Fibroblast of lung (primary cell): ENCODE measurements at regions not wholly inside any gene's neighbourhood (a gene's known extent, or its start where the extent isn't known, plus 50 kb on each side); places are given as distances from the start of the nearest gene placed in this dataset.

Experiments
- DNase-seq, 2 donors: peaks; one replicate each; pipeline versions ENCODE4 v3.0.0 to v3.0.0-alpha.2; 2010; ENCODE audit warnings: low read depth in 2 of 2
- H2AFZ ChIP-seq: 2 replicates; pipeline ENCODE4 v1.5.1; 2012; ENCODE audit warnings: low read length, control low read depth, inconsistent platforms
- H3K27ac ChIP-seq: 2 replicates; pipeline ENCODE4 v1.5.1; 2011; ENCODE audit warnings: low read length, control low read depth; ENCODE audit not compliant: insufficient read depth
- H3K27me3 ChIP-seq: 2 replicates; pipeline ENCODE4 v1.5.1; 2011; ENCODE audit warnings: mild to moderate bottlenecking, low read length; ENCODE audit not compliant: control insufficient read depth, insufficient read depth
- H3K36me3 ChIP-seq: 2 replicates; pipeline ENCODE4 v1.5.1; 2011; ENCODE audit warnings: low read length; ENCODE audit not compliant: control insufficient read depth, insufficient read depth
- H3K4me1 ChIP-seq: 2 replicates; pipeline ENCODE4 v1.5.1; 2011; ENCODE audit warnings: low read length; ENCODE audit not compliant: control insufficient read depth, insufficient read depth; ENCODE audit errors: extremely low read depth
- H3K4me2 ChIP-seq: 2 replicates; pipeline ENCODE4 v1.5.1; 2011; ENCODE audit warnings: low read length, control low read depth; ENCODE audit not compliant: insufficient read depth; ENCODE audit errors: extremely low read depth
- H3K4me3 ChIP-seq, 4 experiments: fragments of 200-600 bp in 1 of 4; sonication (generic) in 1 of 4; replicated peaks in 1 of 4; 2 replicates each; pipeline ENCODE4 v1.5.1; 2011 to 2016; ENCODE audit warnings: low read length in 4 of 4, low read depth in 3 of 4, mild to moderate bottlenecking in 3 of 4, control low read depth in 2 of 4, inconsistent platforms in 1 of 4, mixed read lengths in 1 of 4; ENCODE audit not compliant: insufficient read depth in 1 of 4; ENCODE audit errors: control extremely low read depth in 1 of 4
- H3K79me2 ChIP-seq: 2 replicates; pipeline ENCODE4 v1.5.1; 2012; ENCODE audit warnings: mild to moderate bottlenecking, low read length, inconsistent platforms; ENCODE audit not compliant: control insufficient read depth, insufficient read depth
- H3K9ac ChIP-seq: 2 replicates; pipeline ENCODE4 v1.5.1; 2011; ENCODE audit warnings: mild to moderate bottlenecking, low read length, control low read depth; ENCODE audit not compliant: insufficient read depth
- H3K9me3 ChIP-seq: 2 replicates; pipeline ENCODE4 v1.5.1; 2012; ENCODE audit warnings: low read depth, low read length; ENCODE audit not compliant: control insufficient read depth, insufficient read depth
- H4K20me1 ChIP-seq: 2 replicates; pipeline ENCODE4 v1.5.1; 2011; ENCODE audit warnings: low read length; ENCODE audit not compliant: control insufficient read depth, insufficient read depth; ENCODE audit errors: extremely low read depth
- EZH2 ChIP-seq: IDR thresholded peaks from 2 replicates; pipeline ENCODE4 v1.5.1; 2012; ENCODE audit warnings: low read length, control low read depth, mild to moderate bottlenecking; ENCODE audit errors: missing control alignments
- TF ChIP-seq, protein P1 (sequence below), 2 donors: IDR thresholded peaks in 1 of 2; conservative IDR thresholded peaks in 1 of 2; 1 replicate in 1 of 2; 2 replicates in 1 of 2; pipeline ENCODE4 v1.5.1; 2011 to 2012; ENCODE audit warnings: low read length in 2 of 2, control low read depth in 1 of 2, inconsistent platforms in 1 of 2, low read depth in 1 of 2, mild to moderate bottlenecking in 1 of 2

DNA sequence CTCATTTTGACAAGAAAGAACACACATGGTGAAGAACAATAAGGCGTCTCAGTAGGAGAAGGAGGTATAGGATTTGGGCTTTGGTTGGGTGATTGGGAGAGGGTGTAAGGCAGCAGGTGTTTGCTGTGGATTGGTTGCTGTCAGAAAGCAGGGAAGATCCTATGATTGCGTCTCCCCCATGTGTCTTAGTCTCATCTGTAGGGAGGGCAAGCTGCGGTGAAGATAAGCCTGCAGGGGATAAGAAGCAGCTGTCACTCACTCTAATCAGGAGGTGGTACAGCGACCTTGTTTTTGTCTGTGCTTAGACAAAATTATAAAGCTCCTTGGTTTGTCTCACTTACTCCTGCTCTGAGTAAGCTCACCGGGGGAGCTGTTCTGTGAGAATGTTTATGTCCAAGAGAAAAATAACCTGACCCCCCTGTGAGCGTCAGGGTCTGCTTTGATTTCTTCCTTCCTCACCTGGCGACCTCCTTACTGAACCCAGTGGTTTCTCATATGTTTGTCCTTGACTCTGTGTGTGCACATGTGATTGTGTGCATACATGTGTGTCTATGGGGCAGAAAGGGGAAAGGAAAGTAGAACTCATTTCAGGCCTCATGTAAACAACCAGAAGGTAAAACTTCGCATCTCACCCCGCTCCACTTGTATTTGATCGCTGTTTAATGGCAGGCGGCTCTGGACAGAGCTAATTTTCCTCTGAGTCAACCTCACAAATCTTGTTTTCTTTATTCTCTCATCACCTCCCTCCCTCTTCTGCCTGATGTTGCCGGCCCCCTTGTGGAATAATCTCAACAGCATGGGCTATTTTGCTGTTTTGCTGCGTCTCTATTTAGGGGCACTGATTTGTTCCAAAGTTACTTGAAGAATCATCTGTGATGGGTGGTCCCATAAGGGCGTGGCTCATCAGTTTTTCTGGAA lies 105.6 kb downstream of the TENT4A start:
- Histone ChIP-seq H2AFZ (no peak overlapping the region), H3K27ac (no peak overlapping the region), H3K4me2 (no peak overlapping the region), H3K79me2 (no peaks in the 10 kb centered on the region), H3K9me3 (no peaks in the 10 kb centered on the region), H4K20me1 (no peaks in the 10 kb centered on the region), H3K36me3 (no peaks in the 10 kb centered on the region), H3K4me3 (no peak overlapping the region), H3K27me3 (no peaks in the 10 kb centered on the region), H3K9ac (no peak overlapping the region), H3K4me1 (no peaks in the 10 kb centered on the region)
- no peak for DNase-seq
- TF ChIP-seq EZH2 = no peak
- TF ChIP-seq, protein P1, sequence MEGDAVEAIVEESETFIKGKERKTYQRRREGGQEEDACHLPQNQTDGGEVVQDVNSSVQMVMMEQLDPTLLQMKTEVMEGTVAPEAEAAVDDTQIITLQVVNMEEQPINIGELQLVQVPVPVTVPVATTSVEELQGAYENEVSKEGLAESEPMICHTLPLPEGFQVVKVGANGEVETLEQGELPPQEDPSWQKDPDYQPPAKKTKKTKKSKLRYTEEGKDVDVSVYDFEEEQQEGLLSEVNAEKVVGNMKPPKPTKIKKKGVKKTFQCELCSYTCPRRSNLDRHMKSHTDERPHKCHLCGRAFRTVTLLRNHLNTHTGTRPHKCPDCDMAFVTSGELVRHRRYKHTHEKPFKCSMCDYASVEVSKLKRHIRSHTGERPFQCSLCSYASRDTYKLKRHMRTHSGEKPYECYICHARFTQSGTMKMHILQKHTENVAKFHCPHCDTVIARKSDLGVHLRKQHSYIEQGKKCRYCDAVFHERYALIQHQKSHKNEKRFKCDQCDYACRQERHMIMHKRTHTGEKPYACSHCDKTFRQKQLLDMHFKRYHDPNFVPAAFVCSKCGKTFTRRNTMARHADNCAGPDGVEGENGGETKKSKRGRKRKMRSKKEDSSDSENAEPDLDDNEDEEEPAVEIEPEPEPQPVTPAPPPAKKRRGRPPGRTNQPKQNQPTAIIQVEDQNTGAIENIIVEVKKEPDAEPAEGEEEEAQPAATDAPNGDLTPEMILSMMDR (conservative IDR thresholded peaks at IDR 0.05 in 1 of 2, IDR thresholded peaks at IDR 0.05 in 1 of 2; ENCODE audit: low read depth in 1 of 2, low read length in 2 of 2) = no peak

DNA sequence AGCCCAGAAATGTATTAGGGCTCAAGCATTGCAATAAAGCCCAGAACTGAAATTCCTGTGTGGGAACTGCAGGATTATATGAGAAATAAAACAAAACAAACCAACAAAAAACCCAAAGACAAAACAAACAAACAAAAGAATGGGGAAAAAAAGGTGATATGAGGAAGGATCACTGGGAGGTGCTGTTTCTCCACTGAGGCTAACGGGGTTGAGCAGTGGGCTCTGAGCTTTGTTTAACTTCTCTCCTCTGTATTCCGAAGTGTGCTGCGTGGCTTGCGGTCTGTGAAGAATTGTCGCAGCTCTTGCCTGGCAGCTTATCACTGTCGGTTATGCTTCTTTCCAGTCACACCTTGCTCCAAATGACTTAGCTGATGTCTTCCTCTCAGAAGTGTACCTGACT lies 106.3 kb downstream of the TENT4A start:
- Histone ChIP-seq H3K27ac (no peak overlapping the region), H3K27me3 (no peaks in the 10 kb centered on the region), H3K36me3 (no peaks in the 10 kb centered on the region), H3K9ac (no peak overlapping the region), H3K4me3 (no peak overlapping the region), H3K4me1 (no peaks in the 10 kb centered on the region), H4K20me1 (no peaks in the 10 kb centered on the region), H3K9me3 (no peaks in the 10 kb centered on the region), H3K79me2 (no peaks in the 10 kb centered on the region), H2AFZ (no peak overlapping the region), H3K4me2 (no peak overlapping the region)
- TF ChIP-seq, protein P1 (conservative IDR thresholded peaks at IDR 0.05 in 1 of 2, IDR thresholded peaks at IDR 0.05 in 1 of 2; ENCODE audit: low read depth in 1 of 2, low read length in 2 of 2) = no peak
- DNase-seq = no peak

DNA sequence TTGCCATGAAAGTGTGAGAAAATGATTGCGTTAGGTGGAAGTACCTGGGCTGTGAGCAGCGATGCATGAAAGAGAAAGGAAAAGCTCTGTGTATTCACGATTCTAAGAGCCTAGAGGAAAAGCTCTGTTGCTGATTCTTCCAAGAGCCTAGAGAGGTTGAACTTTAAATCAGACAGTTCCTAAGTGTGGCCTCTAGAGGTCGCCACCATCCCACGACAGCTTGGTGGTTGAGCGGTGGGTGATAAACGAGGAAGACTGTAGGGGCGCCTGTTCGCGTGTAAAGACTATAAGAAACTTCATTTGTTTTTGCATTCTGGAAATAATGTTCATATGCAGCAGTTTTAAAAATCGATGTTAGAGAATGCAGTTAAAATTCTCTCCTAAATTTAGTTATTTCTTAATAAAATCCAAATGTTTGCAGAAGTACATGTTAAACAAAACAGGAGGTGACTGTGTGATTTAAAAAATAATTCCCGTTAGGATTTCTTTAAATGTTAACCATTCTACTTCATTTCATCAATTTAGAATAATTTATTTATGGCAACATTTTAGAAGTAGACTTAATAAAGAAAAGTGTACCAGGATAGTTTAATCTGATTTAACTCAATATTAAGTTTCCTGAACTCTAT lies 107.7 kb downstream of the TENT4A start:
- H3K9ac ChIP-seq = no peak overlapping the region
- no peak overlapping the region for H3K4me3 ChIP-seq
- no peak overlapping the region for H3K4me2 ChIP-seq
- H3K27ac ChIP-seq = no peak overlapping the region
- H3K27me3 ChIP-seq = no peaks in the 10 kb centered on the region
- H3K4me1 ChIP-seq = no peaks in the 10 kb centered on the region
- H3K9me3 ChIP-seq = no peaks in the 10 kb centered on the region
- TF ChIP-seq, protein P1 (conservative IDR thresholded peaks at IDR 0.05 in 1 of 2, IDR thresholded peaks at IDR 0.05 in 1 of 2; ENCODE audit: low read depth in 1 of 2, low read length in 2 of 2) = peak; percentile 46 to 50
- TF ChIP-seq EZH2 = no peak
- H2AFZ ChIP-seq = no peak overlapping the region
- H3K79me2 ChIP-seq = no peaks in the 10 kb centered on the region
- no peaks in the 10 kb centered on the region for H4K20me1 ChIP-seq
- no peaks in the 10 kb centered on the region for H3K36me3 ChIP-seq
- DNase-seq = peak in 1 of 2 donors; percentile 4
